ENCODE measurements at regions not wholly inside any gene's neighbourhood (a gene's known extent, or its start where the extent isn't known, plus 50 kb on each side); places are given as distances from the start of the nearest gene placed in this dataset.
"Not testable (repeated sequence)": the region's sequence is repeated elsewhere in the genome, so short reads cannot be mapped to it uniquely, and the experiment has no call there.

GRCh38 chr12:4191642-4192041, 81.9 kb upstream of the CCND2 start:
- H3K4me3 ChIP-seq (ENCODE audit: low read depth, low read length) = no peak overlapping the region
- no peak for TF ChIP-seq CTCF (IDR thresholded peaks at IDR 0.05; ENCODE audit: low read depth, low read length)

- TF ChIP-seq CTCF (IDR thresholded peaks at IDR 0.05; ENCODE audit: low read depth, low read length) = no peak
- no peak overlapping the region for H3K4me3 ChIP-seq (ENCODE audit: low read depth, low read length)
Measured at GRCh38 chr12:4191149-4191548, 82.4 kb upstream of the CCND2 start.

- TF ChIP-seq CTCF (IDR thresholded peaks at IDR 0.05; ENCODE audit: low read depth, low read length) = no peak
Measured at GRCh38 chr12:4190366-4191063, 83.0 kb upstream of the CCND2 start.

GRCh38 chr12:4189721-4190120, 83.8 kb upstream of the CCND2 start:
- H3K4me3 ChIP-seq (ENCODE audit: low read depth, low read length) = no peak overlapping the region
- TF ChIP-seq CTCF (IDR thresholded peaks at IDR 0.05; ENCODE audit: low read depth, low read length) = no peak

More at GRCh38 chr12:4190366-4191063, 83.0 kb upstream of the CCND2 start:
- no peak overlapping the region for H3K4me3 ChIP-seq (ENCODE audit: low read depth, low read length)

GRCh38 chr12:4187916-4188315, 85.6 kb upstream of the CCND2 start:
- H3K4me3 ChIP-seq (ENCODE audit: low read depth, low read length) = no peak overlapping the region
- no peak for TF ChIP-seq CTCF (IDR thresholded peaks at IDR 0.05; ENCODE audit: low read depth, low read length)

GRCh38 chr12:4187315-4187714, 86.2 kb upstream of the CCND2 start:
- not testable (repeated sequence) for H3K4me3 ChIP-seq (ENCODE audit: low read depth, low read length)

- H3K4me3 ChIP-seq (ENCODE audit: low read depth, low read length) = no peak overlapping the region
- TF ChIP-seq CTCF (IDR thresholded peaks at IDR 0.05; ENCODE audit: low read depth, low read length) = no peak
Measured at GRCh38 chr12:4178424-4179170, 95.0 kb upstream of the CCND2 start.

All from WI38 (cell line).